ENCODE measurements at regions not wholly inside any gene's neighbourhood (a gene's known extent, or its start where the extent isn't known, plus 50 kb on each side); places are given as distances from the start of the nearest gene placed in this dataset.
"Not testable (repeated sequence)": the region's sequence is repeated elsewhere in the genome, so short reads cannot be mapped to it uniquely, and the experiment has no call there.

- no peak for DNase-seq
- no peak for ATAC-seq (replicated peaks)
- Mint-ChIP-seq H3K4me3 (no peak overlapping the region), H3K27me3 (peaks cover 0 to 6% of the 10 kb centered on the region in 2 donors), H3K9me3 (no peaks in the 10 kb centered on the region), H3K4me1 (ENCODE audit: low read depth in 2 of 2) (peaks cover 1 to 2% of the 10 kb centered on the region in 2 donors), H3K27ac (no peak overlapping the region), H3K36me3 (ENCODE audit: insufficient read depth) (no peaks in the 10 kb centered on the region)
Measured at GRCh38 chr18:5052491-5052890, 144.6 kb downstream of the AKAIN1 start.

GRCh38 chr18:5051207-5051606 is 145.8 kb downstream of the AKAIN1 start:
- ATAC-seq (replicated peaks) = no peak
- no peaks in the 10 kb centered on the region for H3K4me1 Mint-ChIP-seq (ENCODE audit: low read depth in 2 of 2)
- H3K27ac Mint-ChIP-seq = no peak overlapping the region
- peaks cover 0 to 5% of the 10 kb centered on the region in 2 donors for H3K27me3 Mint-ChIP-seq
- no peak for DNase-seq
- H3K4me3 Mint-ChIP-seq = no peak overlapping the region
- no peaks in the 10 kb centered on the region for H3K9me3 Mint-ChIP-seq
- no peaks in the 10 kb centered on the region for H3K36me3 Mint-ChIP-seq (ENCODE audit: insufficient read depth)

GRCh38 chr18:5049124-5049523 is 147.9 kb downstream of the AKAIN1 start:
- no peak overlapping the region for H3K27ac Mint-ChIP-seq
- no peaks in the 10 kb centered on the region for H3K4me1 Mint-ChIP-seq (ENCODE audit: low read depth in 2 of 2)
- H3K36me3 Mint-ChIP-seq (ENCODE audit: insufficient read depth) = no peaks in the 10 kb centered on the region
- ATAC-seq (replicated peaks) (no peak), DNase-seq (no peak)
- H3K9me3 Mint-ChIP-seq = no peaks in the 10 kb centered on the region
- no peaks in the 10 kb centered on the region for H3K27me3 Mint-ChIP-seq
- no peak overlapping the region for H3K4me3 Mint-ChIP-seq

- DNase-seq (no peak), ATAC-seq (replicated peaks) (no peak)
- Mint-ChIP-seq H3K27ac (no peak overlapping the region), H3K36me3 (ENCODE audit: insufficient read depth) (no peaks in the 10 kb centered on the region), H3K4me1 (ENCODE audit: low read depth in 2 of 2) (no peaks in the 10 kb centered on the region), H3K9me3 (peaks cover 0 to 3% of the 10 kb centered on the region in 2 donors), H3K4me3 (no peak overlapping the region), H3K27me3 (peaks cover 0 to 10% of the 10 kb centered on the region in 2 donors)
Measured at GRCh38 chr18:5040476-5040875, 156.6 kb downstream of the AKAIN1 start.

GRCh38 chr18:5036523-5036922 is 160.5 kb downstream of the AKAIN1 start:
- H3K9me3 Mint-ChIP-seq = peaks cover 0 to 2% of the 10 kb centered on the region in 2 donors
- DNase-seq (no peak), ATAC-seq (replicated peaks) (no peak)
- H3K27ac Mint-ChIP-seq = no peak overlapping the region
- H3K27me3 Mint-ChIP-seq = peaks cover 0 to 10% of the 10 kb centered on the region in 2 donors
- no peak overlapping the region for H3K4me3 Mint-ChIP-seq
- no peaks in the 10 kb centered on the region for H3K4me1 Mint-ChIP-seq (ENCODE audit: low read depth in 2 of 2)
- H3K36me3 Mint-ChIP-seq (ENCODE audit: insufficient read depth) = no peaks in the 10 kb centered on the region

GRCh38 chr18:5031216-5031615 is 165.8 kb downstream of the AKAIN1 start:
- no peaks in the 10 kb centered on the region for H3K4me1 Mint-ChIP-seq (ENCODE audit: low read depth in 2 of 2)

GRCh38 chr18:5030636-5031035 is 166.4 kb downstream of the AKAIN1 start:
- ATAC-seq (replicated peaks) (no peak), DNase-seq (no peak)
- Mint-ChIP-seq H3K9me3 (peaks cover 3 to 8% of the 10 kb centered on the region in 2 donors), H3K4me3 (no peak overlapping the region), H3K36me3 (ENCODE audit: insufficient read depth) (no peaks in the 10 kb centered on the region), H3K27me3 (no peaks in the 10 kb centered on the region), H3K27ac (no peak overlapping the region), H3K4me1 (ENCODE audit: low read depth in 2 of 2) (no peaks in the 10 kb centered on the region)

More at GRCh38 chr18:5031216-5031615, 165.8 kb downstream of the AKAIN1 start:
- Mint-ChIP-seq H3K27me3 (no peaks in the 10 kb centered on the region), H3K36me3 (ENCODE audit: insufficient read depth) (no peaks in the 10 kb centered on the region), H3K9me3 (peaks cover 3 to 8% of the 10 kb centered on the region in 2 donors), H3K4me3 (no peak overlapping the region), H3K27ac (no peak overlapping the region)
- no peak for ATAC-seq (replicated peaks)
- no peak for DNase-seq

GRCh38 chr18:5029592-5029991 is 167.5 kb downstream of the AKAIN1 start:
- Mint-ChIP-seq H3K27me3 (no peaks in the 10 kb centered on the region), H3K9me3 (peaks cover 3 to 8% of the 10 kb centered on the region in 2 donors), H3K36me3 (ENCODE audit: insufficient read depth) (no peaks in the 10 kb centered on the region), H3K27ac (no peak overlapping the region), H3K4me3 (no peak overlapping the region), H3K4me1 (ENCODE audit: low read depth in 2 of 2) (no peaks in the 10 kb centered on the region)
- DNase-seq (no peak), ATAC-seq (replicated peaks) (no peak)

- DNase-seq (no peak), ATAC-seq (replicated peaks) (no peak)
- no peak overlapping the region for H3K4me3 Mint-ChIP-seq
- no peaks in the 10 kb centered on the region for H3K27me3 Mint-ChIP-seq
- H3K4me1 Mint-ChIP-seq (ENCODE audit: low read depth in 2 of 2) = no peaks in the 10 kb centered on the region
- no peaks in the 10 kb centered on the region for H3K36me3 Mint-ChIP-seq (ENCODE audit: insufficient read depth)
- no peak overlapping the region for H3K27ac Mint-ChIP-seq
- peaks cover 0 to 3% of the 10 kb centered on the region in 2 donors for H3K9me3 Mint-ChIP-seq
Measured at GRCh38 chr18:5024741-5025140, 172.3 kb downstream of the AKAIN1 start.

- Mint-ChIP-seq H3K9me3 (peaks cover 0 to 4% of the 10 kb centered on the region in 2 donors), H3K36me3 (ENCODE audit: insufficient read depth) (no peaks in the 10 kb centered on the region), H3K4me1 (ENCODE audit: low read depth in 2 of 2) (no peaks in the 10 kb centered on the region), H3K27ac (no peak overlapping the region), H3K27me3 (no peaks in the 10 kb centered on the region), H3K4me3 (no peak overlapping the region)
- no peak for DNase-seq
- no peak for ATAC-seq (replicated peaks)
Measured at GRCh38 chr18:5021558-5021957, 175.5 kb downstream of the AKAIN1 start.

GRCh38 chr18:5015213-5015612 is 181.8 kb downstream of the AKAIN1 start:
- no peaks in the 10 kb centered on the region for H3K27me3 Mint-ChIP-seq
- H3K4me3 Mint-ChIP-seq = no peak overlapping the region
- H3K36me3 Mint-ChIP-seq (ENCODE audit: insufficient read depth) = no peaks in the 10 kb centered on the region
- DNase-seq = no peak
- no peak overlapping the region for H3K27ac Mint-ChIP-seq
- H3K9me3 Mint-ChIP-seq = peaks cover 0 to 11% of the 10 kb centered on the region in 2 donors
- H3K4me1 Mint-ChIP-seq (ENCODE audit: low read depth in 2 of 2) = no peaks in the 10 kb centered on the region
- ATAC-seq (replicated peaks) = no peak

- H3K4me1 Mint-ChIP-seq (ENCODE audit: low read depth in 2 of 2); H3K36me3 Mint-ChIP-seq (ENCODE audit: insufficient read depth); H3K27ac Mint-ChIP-seq; ATAC-seq (replicated peaks); H3K4me3 Mint-ChIP-seq; H3K9me3 Mint-ChIP-seq; DNase-seq; H3K27me3 Mint-ChIP-seq: not testable (repeated sequence)
Measured at GRCh38 chr18:5004031-5004820, 192.8 kb downstream of the AKAIN1 start.

GRCh38 chr18:4994710-4995109 is 202.3 kb downstream of the AKAIN1 start:
- no peak for DNase-seq
- Mint-ChIP-seq H3K4me3 (no peak overlapping the region), H3K27me3 (no peaks in the 10 kb centered on the region), H3K36me3 (ENCODE audit: insufficient read depth) (peaks cover 3% of the 10 kb centered on the region), H3K27ac (no peak overlapping the region), H3K9me3 (peaks cover 0 to 3% of the 10 kb centered on the region in 2 donors), H3K4me1 (ENCODE audit: low read depth in 2 of 2) (no peaks in the 10 kb centered on the region)
- no peak for ATAC-seq (replicated peaks)
